ENCODE measurements at regions not wholly inside any gene's neighbourhood (a gene's known extent, or its start where the extent isn't known, plus 50 kb on each side); places are given as distances from the start of the nearest gene placed in this dataset.

GRCh38 chr6:137403443-137403842 lies 90.8 kb downstream of the OLIG3 start:
- no peak for TF ChIP-seq SP1 (IDR thresholded peaks at IDR 0.05; ENCODE audit: low read depth, low read length)
- no peak for TF ChIP-seq GABPA (IDR thresholded peaks at IDR 0.05; ENCODE audit: low read depth)
- no peak for TF ChIP-seq IRF4 (IDR thresholded peaks at IDR 0.05; ENCODE audit: low read depth, low read length)
- no peak for TF ChIP-seq POLR2A (IDR thresholded peaks at IDR 0.05; ENCODE audit: low read depth, low read length)
- no peak for TF ChIP-seq SMAD1 (IDR thresholded peaks at IDR 0.05; ENCODE audit: low read depth, partially characterized antibody)
- no peak for TF ChIP-seq CTCF (IDR thresholded peaks at IDR 0.05 in 2 of 3, conservative IDR thresholded peaks at IDR 0.05 in 1 of 3; ENCODE audit: control insufficient read depth in 2 of 3, extremely low read depth in 1 of 3, insufficient read depth in 1 of 3, low read depth in 3 of 3, low read length in 3 of 3)
- TF ChIP-seq POLR2AphosphoS2 (IDR thresholded peaks at IDR 0.05; ENCODE audit: low read depth, low read length) = no peak
- no peak for TF ChIP-seq LARP7 (IDR thresholded peaks at IDR 0.05)
- no peak for TF ChIP-seq PAX8 (IDR thresholded peaks at IDR 0.05)
- TF ChIP-seq TAF1 (IDR thresholded peaks at IDR 0.05; ENCODE audit: borderline replicate concordance, low read depth, low read length) = no peak
- TF ChIP-seq JUND (IDR thresholded peaks at IDR 0.05; ENCODE audit: low read depth, low read length) = no peak
- no peak for TF ChIP-seq NFYA (IDR thresholded peaks at IDR 0.05; ENCODE audit: borderline replicate concordance, low read depth, low read length)
- TF ChIP-seq RAD51 (IDR thresholded peaks at IDR 0.05) = no peak
- TF ChIP-seq NFIC (IDR thresholded peaks at IDR 0.05; ENCODE audit: low read depth, low read length) = no peak

All from GM12878 (cell line).